SK-MEL-5 (cell line): ENCODE measurements at regions not wholly inside any gene's neighbourhood (a gene's known extent, or its start where the extent isn't known, plus 50 kb on each side); places are given as distances from the start of the nearest gene placed in this dataset.

Experiments used
- DNase-seq: peaks from one replicate; pipeline ENCODE4 v3.0.0-alpha.2; 2016; ENCODE audit warnings: low read depth, low spot score
- in situ Hi-C: cut with HindIII; loops from 2 replicates; pipeline ENCODE4 v1.10.0; 2016; ENCODE audit warnings: low sequenced_read_pairs, high pct_unique_total_duplicates, low pct_unique_long_range_greater_than_20kb

GRCh38 chr9:88766778-88767503 is 224.3 kb upstream of the S1PR3 start:
- no peak for DNase-seq
- in situ Hi-C loops = no loop called here

- in situ Hi-C loops = no loop called here
- DNase-seq = no peak
These were observed 223.8 kb upstream of the S1PR3 start for GRCh38 chr9:88767504-88767790.

- in situ Hi-C loops = no loop called here
- DNase-seq = no peak
These were observed 218.7 kb upstream of the S1PR3 start for GRCh38 chr9:88772575-88772974.

- no peak for DNase-seq
- in situ Hi-C loops = no loop called here
These were observed 218.1 kb upstream of the S1PR3 start for GRCh38 chr9:88773126-88773525.

- DNase-seq = peak; percentile 46
- in situ Hi-C loops = no loop called here
These were observed 217.5 kb upstream of the S1PR3 start for GRCh38 chr9:88773627-88774244.

GRCh38 chr9:88775037-88775471 is 216.2 kb upstream of the S1PR3 start:
- in situ Hi-C loops = no loop called here
- DNase-seq = no peak

- no peak for DNase-seq
- in situ Hi-C loops = no loop called here
These were observed 215.7 kb upstream of the S1PR3 start for GRCh38 chr9:88775559-88775958.

- DNase-seq = no peak
- in situ Hi-C loops = no loop called here
These were observed 215.3 kb upstream of the S1PR3 start for GRCh38 chr9:88775966-88776365.

GRCh38 chr9:88776717-88777497 is 214.4 kb upstream of the S1PR3 start:
- DNase-seq = no peak
- in situ Hi-C loops = no loop called here

- in situ Hi-C loops = no loop called here
- DNase-seq = no peak
These were observed 213.6 kb upstream of the S1PR3 start for GRCh38 chr9:88777498-88778312.

GRCh38 chr9:88781628-88782391 is 209.5 kb upstream of the S1PR3 start:
- in situ Hi-C loops = no loop called here
- peak; percentile 49 for DNase-seq

- DNase-seq = no peak
- in situ Hi-C loops = no loop called here
These were observed 208.1 kb upstream of the S1PR3 start for GRCh38 chr9:88782931-88783710.

GRCh38 chr9:88783711-88784083 is 207.6 kb upstream of the S1PR3 start:
- in situ Hi-C loops = no loop called here
- no peak for DNase-seq

- in situ Hi-C loops = no loop called here
These were observed 206.3 kb upstream of the S1PR3 start for GRCh38 chr9:88784960-88785359.

GRCh38 chr9:88786291-88787079 is 204.8 kb upstream of the S1PR3 start:
- in situ Hi-C loops = no loop called here
- no peak for DNase-seq

More at GRCh38 chr9:88784960-88785359, 206.3 kb upstream of the S1PR3 start:
- no peak for DNase-seq

GRCh38 chr9:88789785-88790184 is 201.5 kb upstream of the S1PR3 start:
- in situ Hi-C loops = no loop called here
- DNase-seq = no peak
